HG02588 (cell line): ENCODE measurements at regions not wholly inside any gene's neighbourhood (a gene's known extent, or its start where the extent isn't known, plus 50 kb on each side); places are given as distances from the start of the nearest gene placed in this dataset.
"Not testable (repeated sequence)": the region's sequence is repeated elsewhere in the genome, so short reads cannot be mapped to it uniquely, and the experiment has no call there.

ENCODE experiments used
- ATAC-seq: cut with Tn5 transposase; IDR thresholded peaks from one replicate; pipeline ENCODE4 v1.9.1; 2021; ENCODE audit warnings: mild to moderate bottlenecking, moderate library complexity; ENCODE audit not compliant: unreplicated experiment

- ATAC-seq, result no peak
Observed at GRCh38 chr9:119677811-119678505, 308.7 kb upstream of the BRINP1 start.

GRCh38 chr9:119675951-119676350 is 306.7 kb upstream of the BRINP1 start:
- no peak for ATAC-seq

- ATAC-seq, result not testable (repeated sequence)
Observed at GRCh38 chr9:119672763-119673162, 303.5 kb upstream of the BRINP1 start.

- ATAC-seq, result no peak
Observed at GRCh38 chr9:119667916-119668315, 298.7 kb upstream of the BRINP1 start.

GRCh38 chr9:119667163-119667562 is 297.9 kb upstream of the BRINP1 start:
- no peak for ATAC-seq

GRCh38 chr9:119662329-119662728 is 293.1 kb upstream of the BRINP1 start:
- ATAC-seq, result no peak

GRCh38 chr9:119652931-119653330 is 283.7 kb upstream of the BRINP1 start:
- ATAC-seq, result no peak

GRCh38 chr9:119649205-119649604 is 280.0 kb upstream of the BRINP1 start:
- ATAC-seq, result no peak

GRCh38 chr9:119639287-119639955 is 270.2 kb upstream of the BRINP1 start:
- no peak for ATAC-seq

GRCh38 chr9:119634006-119634405 is 264.8 kb upstream of the BRINP1 start:
- ATAC-seq, result no peak

GRCh38 chr9:119611565-119611964 is 242.3 kb upstream of the BRINP1 start:
- no peak for ATAC-seq

GRCh38 chr9:119609277-119609971 is 240.2 kb upstream of the BRINP1 start:
- no peak for ATAC-seq

GRCh38 chr9:119601632-119602031 is 232.4 kb upstream of the BRINP1 start:
- no peak for ATAC-seq

GRCh38 chr9:119597499-119597898 is 228.3 kb upstream of the BRINP1 start:
- ATAC-seq, result no peak

- no peak for ATAC-seq
Observed at GRCh38 chr9:119596703-119597102, 227.5 kb upstream of the BRINP1 start.

GRCh38 chr9:119588874-119589744 is 219.9 kb upstream of the BRINP1 start:
- ATAC-seq, result no peak

GRCh38 chr9:119577881-119578280 is 208.6 kb upstream of the BRINP1 start:
- no peak for ATAC-seq

- ATAC-seq, result no peak
Observed at GRCh38 chr9:119559986-119560385, 190.8 kb upstream of the BRINP1 start.

- no peak for ATAC-seq
Observed at GRCh38 chr9:119559056-119559455, 189.8 kb upstream of the BRINP1 start.

GRCh38 chr9:119556129-119556875 is 187.1 kb upstream of the BRINP1 start:
- ATAC-seq, result peak; percentile 97
